Central memory CD8-positive, alpha-beta T cell (primary cell): ENCODE measurements at regions not wholly inside any gene's neighbourhood (a gene's known extent, or its start where the extent isn't known, plus 50 kb on each side); places are given as distances from the start of the nearest gene placed in this dataset.

ENCODE experiments used
- ATAC-seq: fragments of 150-1000 bp; cut with Tn5 transposase; replicated peaks from 2 replicates; pipeline ENCODE4 v1.10.0; 2022; ENCODE audit warnings: mild to moderate bottlenecking, moderate FRiP score, moderate number of reproducible peaks; ENCODE audit not compliant: poor library complexity, severe bottlenecking; ENCODE audit errors: extremely low read depth
- DNase-seq, 2 donors: peaks; one replicate each; pipeline ENCODE4 v3.0.0; 2021; ENCODE audit warnings: low spot score in 2 of 2
- H3K27ac Mint-ChIP-seq: one replicate; pipeline ENCODE4 v1.8.0; 2022; ENCODE audit warnings: low read depth, mild to moderate bottlenecking, moderate library complexity, mixed read lengths
- H3K27me3 Mint-ChIP-seq: one replicate; pipeline ENCODE4 v1.8.0; 2022; ENCODE audit warnings: mixed read lengths
- H3K36me3 Mint-ChIP-seq: one replicate; pipeline ENCODE4 v1.8.0; 2022; ENCODE audit warnings: mild to moderate bottlenecking, moderate library complexity, mixed read lengths; ENCODE audit not compliant: insufficient read depth
- H3K4me1 Mint-ChIP-seq: one replicate; pipeline ENCODE4 v1.8.0; 2022; ENCODE audit warnings: mixed read lengths
- H3K4me3 Mint-ChIP-seq: one replicate; pipeline ENCODE4 v1.8.0; 2022; ENCODE audit warnings: mild to moderate bottlenecking, moderate library complexity, mixed read lengths
- H3K9me3 Mint-ChIP-seq: one replicate; pipeline ENCODE4 v1.8.0; 2022; ENCODE audit warnings: mixed read lengths

DNA sequence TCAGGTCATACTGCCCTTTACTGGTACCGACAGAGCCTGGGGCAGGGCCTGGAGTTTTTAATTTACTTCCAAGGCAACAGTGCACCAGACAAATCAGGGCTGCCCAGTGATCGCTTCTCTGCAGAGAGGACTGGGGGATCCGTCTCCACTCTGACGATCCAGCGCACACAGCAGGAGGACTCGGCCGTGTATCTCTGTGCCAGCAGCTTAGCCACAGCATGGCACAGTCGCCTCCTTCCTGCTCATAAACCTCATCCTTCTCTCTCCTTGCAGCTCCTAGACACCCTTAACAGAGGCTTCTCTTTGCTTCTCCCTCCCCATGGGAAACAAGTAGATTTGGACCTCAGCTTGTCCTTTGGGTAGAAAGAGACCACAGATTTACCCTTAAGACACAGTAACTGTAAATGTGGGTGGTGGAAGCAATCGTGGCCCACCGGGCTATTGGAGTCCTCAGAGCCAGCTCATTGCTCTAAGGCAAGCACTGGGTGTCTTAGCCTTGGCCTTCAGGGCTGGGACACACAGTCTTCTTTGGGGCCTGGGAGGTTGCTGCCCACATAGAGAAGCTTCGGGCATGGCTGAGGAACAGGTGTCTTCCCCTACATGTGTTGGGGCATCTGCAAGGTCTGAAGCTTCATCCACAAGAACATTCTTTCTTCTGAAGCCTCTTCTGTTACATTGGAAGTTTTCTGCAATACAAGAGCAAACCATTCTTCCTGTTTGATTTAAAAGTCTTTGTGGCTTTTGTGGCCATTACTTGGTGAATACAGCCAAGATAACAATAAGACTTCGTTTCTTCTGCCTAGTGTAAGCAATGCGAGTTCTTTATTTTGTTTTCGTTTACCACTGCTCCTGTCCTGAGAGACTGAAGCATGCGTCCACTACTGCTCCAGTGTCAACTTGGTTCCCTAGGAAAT is 95.5 kb upstream of the PRSS58 start:
- Mint-ChIP-seq H3K27ac (peak overlapping the region; percentile 69), H3K36me3 (peaks cover 5% of the 10 kb centered on the region), H3K27me3 (peaks cover 25% of the 10 kb centered on the region), H3K4me1 (peaks cover 29% of the 10 kb centered on the region), H3K4me3 (peak overlapping the region; percentile 59), H3K9me3 (no peaks in the 10 kb centered on the region)
- ATAC-seq (peak; percentile 38), DNase-seq (no peak)

DNA sequence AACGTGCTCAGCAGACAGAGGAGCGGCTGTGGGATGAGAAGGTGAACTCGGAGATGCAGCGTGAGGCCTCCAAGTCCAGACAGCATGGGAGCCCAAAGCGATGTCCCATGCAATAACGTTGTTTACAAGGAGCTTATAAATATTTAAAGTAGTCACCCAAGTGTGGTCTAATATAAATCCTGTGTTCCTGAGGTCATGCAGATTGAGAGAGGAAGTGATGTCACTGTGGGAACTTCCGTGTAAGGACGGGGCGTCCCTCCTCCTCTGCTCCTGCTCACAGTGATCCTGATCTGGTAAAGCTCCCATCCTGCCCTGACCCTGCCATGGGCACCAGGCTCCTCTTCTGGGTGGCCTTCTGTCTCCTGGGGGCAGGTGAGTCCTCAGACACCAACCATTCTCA is 94.7 kb upstream of the PRSS58 start:
- H3K9me3 Mint-ChIP-seq: no peaks in the 10 kb centered on the region
- peaks cover 6% of the 10 kb centered on the region for H3K36me3 Mint-ChIP-seq
- peak overlapping the region; percentile 59 for H3K4me3 Mint-ChIP-seq
- DNase-seq (no peak), ATAC-seq (peak; percentile 20)
- H3K27me3 Mint-ChIP-seq: peaks cover 25% of the 10 kb centered on the region
- peaks cover 22% of the 10 kb centered on the region for H3K4me1 Mint-ChIP-seq
- H3K27ac Mint-ChIP-seq: peak overlapping the region; percentile 69

DNA sequence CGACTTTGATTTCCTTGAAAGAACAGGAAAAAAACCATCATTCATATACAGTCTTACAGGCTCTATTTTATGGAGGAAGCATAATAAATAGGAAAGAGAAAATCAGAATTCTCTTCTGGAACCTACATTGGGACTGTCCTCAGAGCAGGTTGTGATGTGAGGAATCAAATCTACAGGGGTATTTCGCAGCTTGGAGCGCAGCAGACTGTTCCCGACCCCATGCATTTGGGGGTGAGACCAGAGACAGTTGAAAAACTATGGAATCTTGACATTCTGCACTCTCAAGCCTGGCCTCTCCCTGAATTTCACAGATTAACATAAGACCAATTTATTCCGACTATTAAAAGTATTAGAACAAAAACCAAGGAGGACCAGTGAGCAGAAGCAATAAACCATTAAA is 93.3 kb upstream of the PRSS58 start:
- H3K36me3 Mint-ChIP-seq: peaks cover 6% of the 10 kb centered on the region
- peaks cover 25% of the 10 kb centered on the region for H3K27me3 Mint-ChIP-seq
- H3K4me3 Mint-ChIP-seq: no peak overlapping the region
- no peak for DNase-seq
- H3K27ac Mint-ChIP-seq: no peak overlapping the region
- H3K4me1 Mint-ChIP-seq: peaks cover 21% of the 10 kb centered on the region
- no peaks in the 10 kb centered on the region for H3K9me3 Mint-ChIP-seq
- ATAC-seq: no peak

DNA sequence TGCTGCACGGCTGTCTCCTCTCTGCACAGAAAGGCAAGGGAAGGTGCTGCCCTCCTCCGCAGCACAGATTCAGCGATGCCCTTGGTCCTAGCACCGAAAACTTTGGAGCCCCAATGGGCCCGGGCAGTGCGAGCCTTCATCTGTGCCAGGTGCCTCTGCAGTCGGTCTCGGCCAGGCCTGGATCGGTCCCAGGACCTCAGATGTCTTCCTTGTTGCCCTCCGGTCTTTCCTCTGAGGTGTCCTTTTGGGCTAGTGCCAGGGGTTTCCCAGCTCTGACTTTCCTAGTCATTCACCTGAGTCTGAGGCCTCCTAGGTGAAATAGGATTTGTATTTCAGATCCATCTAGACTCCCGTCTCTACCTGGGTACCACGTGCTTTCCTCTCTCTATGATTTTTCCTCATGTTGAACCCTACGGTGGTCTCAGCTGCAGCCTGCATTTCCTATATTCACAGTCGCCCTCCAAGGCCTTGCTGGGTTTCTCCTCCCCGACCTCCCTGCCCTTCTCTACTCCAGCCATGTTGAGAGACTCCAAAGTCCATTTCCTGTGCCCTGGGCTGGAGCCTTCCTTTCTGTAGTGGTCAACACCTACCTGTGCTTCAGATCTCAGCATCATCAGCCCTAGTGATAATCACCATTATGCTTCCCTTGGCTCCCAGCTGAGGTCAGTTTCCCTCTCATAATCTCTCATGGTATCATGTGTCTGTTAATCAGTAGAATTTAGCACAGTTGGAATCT is 92.0 kb upstream of the PRSS58 start:
- peaks cover 8% of the 10 kb centered on the region for H3K36me3 Mint-ChIP-seq
- no peak for ATAC-seq
- H3K27me3 Mint-ChIP-seq: peaks cover 25% of the 10 kb centered on the region
- peaks cover 32% of the 10 kb centered on the region for H3K4me1 Mint-ChIP-seq
- H3K9me3 Mint-ChIP-seq: no peaks in the 10 kb centered on the region
- H3K27ac Mint-ChIP-seq: no peak overlapping the region
- no peak for DNase-seq
- H3K4me3 Mint-ChIP-seq: no peak overlapping the region

DNA sequence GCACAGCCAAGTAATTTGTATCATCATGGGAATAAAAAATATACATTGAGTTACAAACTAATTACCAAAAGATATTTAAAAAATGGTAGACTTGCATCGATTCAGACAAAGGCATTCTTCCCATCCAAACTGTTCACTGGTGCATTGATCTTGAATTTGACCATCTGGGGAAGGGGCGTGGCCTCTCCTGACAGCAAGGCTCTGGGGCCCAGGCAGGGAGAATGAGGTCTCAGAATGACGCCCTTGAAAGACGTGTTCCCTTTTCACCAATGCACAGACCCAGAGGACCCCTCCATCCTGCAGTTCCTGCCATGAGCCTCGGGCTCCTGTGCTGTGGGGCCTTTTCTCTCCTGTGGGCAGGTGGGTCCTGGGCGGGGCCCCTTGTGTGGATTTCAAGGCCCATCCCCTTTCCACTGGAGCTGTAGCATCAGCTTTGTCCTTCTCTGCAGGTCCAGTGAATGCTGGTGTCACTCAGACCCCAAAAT is 91.1 kb upstream of the PRSS58 start:
- no peaks in the 10 kb centered on the region for H3K9me3 Mint-ChIP-seq
- peaks cover 34% of the 10 kb centered on the region for H3K4me1 Mint-ChIP-seq
- H3K4me3 Mint-ChIP-seq: no peak overlapping the region
- peaks cover 25% of the 10 kb centered on the region for H3K27me3 Mint-ChIP-seq
- ATAC-seq (no peak), DNase-seq (no peak)
- H3K27ac Mint-ChIP-seq: no peak overlapping the region
- H3K36me3 Mint-ChIP-seq: peaks cover 8% of the 10 kb centered on the region

GRCh38 chr7:142348100-142348499 is 90.2 kb upstream of the PRSS58 start:
- peaks cover 27% of the 10 kb centered on the region for H3K4me1 Mint-ChIP-seq
- no peak overlapping the region for H3K4me3 Mint-ChIP-seq
- ATAC-seq (no peak), DNase-seq (no peak)
- H3K27me3 Mint-ChIP-seq: peaks cover 25% of the 10 kb centered on the region
- H3K36me3 Mint-ChIP-seq: peaks cover 8% of the 10 kb centered on the region
- peak overlapping the region; percentile 41 for H3K27ac Mint-ChIP-seq
- H3K9me3 Mint-ChIP-seq: no peaks in the 10 kb centered on the region

DNA sequence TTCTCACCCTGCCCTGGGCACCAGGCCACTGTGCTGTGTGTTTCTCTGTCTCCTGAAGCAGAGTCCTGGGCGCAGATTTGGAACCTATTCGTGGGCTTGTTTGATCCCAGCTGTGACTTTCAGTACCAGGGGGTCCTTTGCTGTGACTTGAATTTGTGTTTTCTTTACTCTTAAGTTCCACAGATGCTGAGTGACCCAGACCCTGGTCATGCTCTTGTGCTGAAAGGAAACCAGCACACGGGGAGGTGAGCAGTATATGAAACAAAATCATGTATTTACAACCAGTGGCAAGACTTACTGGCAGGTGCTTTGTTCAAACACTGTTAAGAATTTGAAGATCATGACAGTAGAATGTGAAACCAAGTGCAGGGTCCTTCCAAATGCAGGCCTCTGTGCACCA is 89.2 kb upstream of the PRSS58 start:
- Mint-ChIP-seq H3K27me3 (peaks cover 25% of the 10 kb centered on the region), H3K9me3 (no peaks in the 10 kb centered on the region), H3K4me1 (peaks cover 20% of the 10 kb centered on the region), H3K36me3 (peaks cover 3% of the 10 kb centered on the region), H3K4me3 (no peak overlapping the region), H3K27ac (no peak overlapping the region)
- DNase-seq: no peak
- no peak for ATAC-seq

GRCh38 chr7:142345811-142346210 is 88.0 kb upstream of the PRSS58 start:
- Mint-ChIP-seq H3K9me3 (no peaks in the 10 kb centered on the region), H3K4me3 (no peak overlapping the region), H3K36me3 (peaks cover 3% of the 10 kb centered on the region), H3K27ac (no peak overlapping the region), H3K4me1 (peaks cover 16% of the 10 kb centered on the region), H3K27me3 (peaks cover 13% of the 10 kb centered on the region)
- ATAC-seq: peak; percentile 90
- DNase-seq: peak in 1 of 2 donors; percentile 52

- H3K4me3 Mint-ChIP-seq: no peak overlapping the region
- H3K36me3 Mint-ChIP-seq: peaks cover 2% of the 10 kb centered on the region
- DNase-seq: no peak
- H3K27me3 Mint-ChIP-seq: peaks cover 21% of the 10 kb centered on the region
- no peak overlapping the region for H3K27ac Mint-ChIP-seq
- no peaks in the 10 kb centered on the region for H3K4me1 Mint-ChIP-seq
- no peaks in the 10 kb centered on the region for H3K9me3 Mint-ChIP-seq
- ATAC-seq: no peak
Measured at GRCh38 chr7:142338633-142339501, 81.0 kb upstream of the PRSS58 start.

DNA sequence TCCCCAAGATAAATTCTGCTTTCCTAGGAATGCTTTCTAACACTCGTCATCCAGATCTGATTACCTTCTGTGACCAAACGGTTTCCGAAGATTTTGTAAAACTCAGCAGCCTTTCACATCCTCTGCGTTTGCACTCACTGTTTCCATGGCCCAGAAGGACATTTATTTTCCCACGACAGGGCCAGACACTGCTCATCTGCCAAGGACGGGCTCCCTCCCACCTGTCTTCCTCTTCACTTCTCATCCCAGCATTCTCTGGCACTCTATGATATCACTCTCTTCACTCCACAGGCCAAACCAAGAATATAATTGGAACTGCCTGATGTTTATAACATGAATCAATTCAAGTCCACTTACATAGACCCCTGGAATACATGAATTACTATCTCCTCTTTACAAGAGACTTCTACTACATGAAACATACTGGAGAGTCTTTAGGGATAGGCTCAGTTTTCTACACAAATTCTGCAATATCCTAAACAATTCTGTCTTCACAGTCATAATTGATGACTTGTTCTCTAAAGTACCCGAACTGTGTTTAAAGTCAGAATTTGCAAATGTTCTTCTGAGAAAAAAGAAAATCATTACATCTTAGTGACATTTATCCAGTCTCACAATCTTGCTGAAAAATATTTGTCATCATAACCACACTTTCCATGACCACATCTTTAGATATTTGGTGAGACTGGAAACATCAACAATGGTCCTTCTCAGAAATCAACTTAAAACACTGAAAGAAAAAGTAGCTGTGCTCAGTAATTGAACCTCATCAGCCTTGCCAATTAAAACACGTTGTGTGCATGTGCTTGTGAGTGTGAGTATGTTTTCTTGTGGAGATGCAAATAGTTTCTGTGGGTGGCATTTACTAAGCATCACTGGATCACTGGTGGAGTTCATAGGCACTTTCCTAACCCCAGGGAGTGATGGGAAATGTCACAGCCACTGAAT is 79.5 kb upstream of the PRSS58 start:
- Mint-ChIP-seq H3K4me3 (no peak overlapping the region), H3K27ac (no peak overlapping the region)

GRCh38 chr7:142334806-142335205 is 76.9 kb upstream of the PRSS58 start:
- H3K9me3 Mint-ChIP-seq: no peaks in the 10 kb centered on the region
- H3K4me3 Mint-ChIP-seq: no peak overlapping the region
- peaks cover 2% of the 10 kb centered on the region for H3K36me3 Mint-ChIP-seq
- peaks cover 37% of the 10 kb centered on the region for H3K27me3 Mint-ChIP-seq
- ATAC-seq (no peak), DNase-seq (no peak)
- no peak overlapping the region for H3K27ac Mint-ChIP-seq
- no peaks in the 10 kb centered on the region for H3K4me1 Mint-ChIP-seq

More for the DNA sequence above, 79.5 kb upstream of the PRSS58 start:
- Mint-ChIP-seq H3K4me1 (no peaks in the 10 kb centered on the region), H3K27me3 (peaks cover 21% of the 10 kb centered on the region), H3K9me3 (no peaks in the 10 kb centered on the region), H3K36me3 (peaks cover 2% of the 10 kb centered on the region)
- ATAC-seq (no peak), DNase-seq (no peak)
